NB4 (cell line): ENCODE measurements at regions not wholly inside any gene's neighbourhood (a gene's known extent, or its start where the extent isn't known, plus 50 kb on each side); places are given as distances from the start of the nearest gene placed in this dataset.

Source experiments
- CTCF ChIP-seq: IDR thresholded peaks from one replicate; pipeline ENCODE4 v1.5.1; 2012; ENCODE audit warnings: low read depth, low read length
- MAX ChIP-seq: IDR thresholded peaks from 2 replicates; pipeline ENCODE4 v1.6.1; 2011; ENCODE audit warnings: low read depth, low read length
- MYC ChIP-seq: IDR thresholded peaks from 2 replicates; pipeline ENCODE4 v1.6.1; 2011; ENCODE audit warnings: low read depth, low read length
- POLR2A ChIP-seq: IDR thresholded peaks from 2 replicates; pipeline ENCODE4 v1.6.1; 2011; ENCODE audit warnings: mild to moderate bottlenecking; ENCODE audit not compliant: insufficient read length; ENCODE audit errors: extremely low read depth

GRCh38 chr3:107103786-107104185 is 273.5 kb upstream of the CCDC54 start:
- TF ChIP-seq CTCF, result no peak
- TF ChIP-seq POLR2A, result no peak
- no peak for TF ChIP-seq MAX
- TF ChIP-seq MYC, result no peak
